Thyroid gland (tissue), 4 donors: ENCODE measurements at regions not wholly inside any gene's neighbourhood (a gene's known extent, or its start where the extent isn't known, plus 50 kb on each side); places are given as distances from the start of the nearest gene placed in this dataset.

Experiments
- POLR2A ChIP-seq, 2 donors: fragments of 450-650 bp; IDR thresholded peaks; one replicate each; pipeline ENCODE4 v1.6.1; 2017; ENCODE audit warnings: antibody characterized with exemption in 2 of 2, mild to moderate bottlenecking in 2 of 2, moderate library complexity in 1 of 2
- TF ChIP-seq, protein P1 (sequence below), 6 experiments: fragments of 200-600 bp in 3 of 6; fragments of 450-650 bp in 3 of 6; sonication (generic) in 3 of 6; IDR thresholded peaks; one replicate each; pipeline ENCODE4 v1.5.1; 2016 to 2019; ENCODE audit warnings: antibody characterized with exemption in 6 of 6, mild to moderate bottlenecking in 2 of 6, inconsistent platforms in 1 of 6, moderate library complexity in 1 of 6

DNA sequence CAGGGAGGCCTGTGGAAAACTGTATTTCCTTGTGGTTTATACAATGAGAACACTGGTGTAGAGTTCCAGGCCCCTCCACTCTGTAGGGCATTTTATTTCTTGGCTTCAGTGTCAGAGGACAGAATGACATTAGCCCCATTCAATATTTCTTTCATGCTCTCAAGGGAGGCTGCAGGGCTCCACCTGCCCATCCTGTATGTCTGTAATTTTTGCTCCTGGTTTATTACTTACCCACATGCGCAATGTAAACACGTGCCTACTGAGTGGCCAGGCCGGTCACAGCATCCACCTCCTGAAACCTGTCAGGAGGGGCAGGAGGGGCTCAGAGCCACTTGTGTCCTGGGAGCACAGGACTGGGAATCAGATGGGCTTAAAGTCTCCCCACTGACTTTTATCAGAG lies 82.4 kb downstream of the GADD45G start:
- no peak for TF ChIP-seq POLR2A (IDR thresholded peaks at IDR 0.05)
- TF ChIP-seq, protein P1, sequence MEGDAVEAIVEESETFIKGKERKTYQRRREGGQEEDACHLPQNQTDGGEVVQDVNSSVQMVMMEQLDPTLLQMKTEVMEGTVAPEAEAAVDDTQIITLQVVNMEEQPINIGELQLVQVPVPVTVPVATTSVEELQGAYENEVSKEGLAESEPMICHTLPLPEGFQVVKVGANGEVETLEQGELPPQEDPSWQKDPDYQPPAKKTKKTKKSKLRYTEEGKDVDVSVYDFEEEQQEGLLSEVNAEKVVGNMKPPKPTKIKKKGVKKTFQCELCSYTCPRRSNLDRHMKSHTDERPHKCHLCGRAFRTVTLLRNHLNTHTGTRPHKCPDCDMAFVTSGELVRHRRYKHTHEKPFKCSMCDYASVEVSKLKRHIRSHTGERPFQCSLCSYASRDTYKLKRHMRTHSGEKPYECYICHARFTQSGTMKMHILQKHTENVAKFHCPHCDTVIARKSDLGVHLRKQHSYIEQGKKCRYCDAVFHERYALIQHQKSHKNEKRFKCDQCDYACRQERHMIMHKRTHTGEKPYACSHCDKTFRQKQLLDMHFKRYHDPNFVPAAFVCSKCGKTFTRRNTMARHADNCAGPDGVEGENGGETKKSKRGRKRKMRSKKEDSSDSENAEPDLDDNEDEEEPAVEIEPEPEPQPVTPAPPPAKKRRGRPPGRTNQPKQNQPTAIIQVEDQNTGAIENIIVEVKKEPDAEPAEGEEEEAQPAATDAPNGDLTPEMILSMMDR (IDR thresholded peaks at IDR 0.05), result no peak
